GM18867 (cell line): ENCODE measurements at regions not wholly inside any gene's neighbourhood (a gene's known extent, or its start where the extent isn't known, plus 50 kb on each side); places are given as distances from the start of the nearest gene placed in this dataset.
"Not testable (repeated sequence)": the region's sequence is repeated elsewhere in the genome, so short reads cannot be mapped to it uniquely, and the experiment has no call there.

ENCODE experiments used
- ATAC-seq: cut with Tn5 transposase; IDR thresholded peaks from one replicate; pipeline ENCODE4 v1.9.1; 2021; ENCODE audit warnings: mild to moderate bottlenecking, moderate library complexity; ENCODE audit not compliant: unreplicated experiment

DNA sequence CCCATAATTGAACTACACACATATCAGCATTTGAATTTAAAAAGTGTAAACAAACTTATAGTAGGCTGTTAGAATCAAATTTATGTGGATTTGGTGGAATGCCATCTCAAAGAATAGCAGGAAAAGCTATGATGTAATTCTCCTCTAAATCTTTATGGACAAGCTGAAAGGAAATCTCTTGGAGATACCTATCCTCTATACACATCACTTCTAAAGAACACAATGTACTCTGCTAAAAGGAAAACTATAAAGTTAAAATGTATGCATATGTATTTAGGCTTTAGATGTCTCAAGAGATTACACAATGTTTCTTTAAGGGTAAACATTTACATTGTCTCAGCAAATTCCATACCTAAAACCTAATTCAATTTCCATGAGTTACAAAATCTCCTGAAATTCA, 323.3 kb downstream of the CRPPA start:
- ATAC-seq = no peak

DNA sequence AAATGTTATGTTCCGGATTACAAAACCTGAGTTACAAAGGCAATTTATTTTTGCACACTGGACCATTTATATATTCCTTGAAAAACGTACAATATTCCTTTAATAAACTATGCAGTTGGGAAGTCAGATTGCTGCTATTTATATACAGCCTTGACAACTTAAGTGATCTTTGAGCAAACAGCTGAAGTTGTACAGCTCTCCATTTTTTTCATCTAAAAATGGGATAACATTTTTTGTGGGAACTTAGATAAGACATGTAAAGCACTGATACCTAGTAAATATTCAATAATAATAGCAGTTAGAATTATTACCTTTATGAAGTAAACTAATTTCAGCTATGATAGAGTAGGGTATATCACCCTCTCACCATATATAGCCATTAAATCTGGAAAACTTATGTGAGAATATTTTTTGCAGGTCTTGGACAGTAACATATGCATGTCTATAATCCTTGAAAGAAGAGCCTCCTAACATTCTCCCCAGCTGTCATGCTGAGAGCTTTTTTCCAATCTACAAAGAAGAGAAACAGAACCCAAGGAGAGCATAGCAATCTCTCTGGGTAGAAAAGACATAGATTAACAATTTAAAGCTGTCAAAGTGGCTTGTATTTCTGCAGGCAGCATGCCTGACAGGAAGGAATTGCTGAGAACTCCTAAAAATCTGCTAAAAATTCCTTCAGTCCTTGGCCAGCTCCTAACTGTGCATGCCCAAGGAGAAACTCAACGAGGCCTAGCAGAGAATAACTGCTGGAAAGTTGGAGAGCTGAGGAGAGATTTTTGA, 326.0 kb downstream of the CRPPA start:
- ATAC-seq = no peak

DNA sequence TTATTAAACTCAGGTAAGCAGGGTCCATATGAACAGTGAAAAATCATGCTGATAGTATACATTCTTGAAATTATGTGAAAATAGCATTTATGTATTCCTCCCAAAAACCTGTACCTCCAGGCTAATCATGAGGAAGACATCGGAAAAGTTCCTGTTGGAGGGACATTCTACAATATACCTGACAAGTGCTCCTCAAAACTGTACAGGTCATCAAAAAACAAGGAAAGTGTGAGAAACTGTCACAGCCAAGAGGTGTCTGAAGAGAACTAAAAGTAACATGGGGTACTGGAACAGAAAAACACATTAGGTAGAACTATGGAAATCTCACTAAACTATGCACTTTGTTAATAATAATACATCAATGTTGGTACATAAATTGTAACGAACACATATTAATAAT, 326.7 kb downstream of the CRPPA start:
- no peak for ATAC-seq

DNA sequence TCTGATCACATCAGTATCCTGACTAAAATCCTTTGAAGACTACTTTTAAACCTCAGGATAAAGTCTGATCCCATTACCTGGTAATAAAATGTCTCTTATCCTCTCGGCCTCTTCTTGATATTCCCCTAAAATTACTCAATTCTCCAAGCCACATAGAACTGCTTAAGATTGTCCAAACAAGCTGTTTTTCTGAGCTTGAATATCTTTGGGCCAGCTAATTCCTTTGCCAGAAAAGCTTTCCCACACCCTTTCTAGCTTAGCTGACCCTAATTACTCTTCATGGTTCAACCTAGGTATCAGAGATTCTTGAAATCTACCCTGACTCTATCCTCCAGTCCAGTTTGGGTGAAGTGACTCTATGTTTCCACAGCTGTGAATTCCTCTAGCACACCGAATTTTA, 328.6 kb downstream of the CRPPA start:
- no peak for ATAC-seq

DNA sequence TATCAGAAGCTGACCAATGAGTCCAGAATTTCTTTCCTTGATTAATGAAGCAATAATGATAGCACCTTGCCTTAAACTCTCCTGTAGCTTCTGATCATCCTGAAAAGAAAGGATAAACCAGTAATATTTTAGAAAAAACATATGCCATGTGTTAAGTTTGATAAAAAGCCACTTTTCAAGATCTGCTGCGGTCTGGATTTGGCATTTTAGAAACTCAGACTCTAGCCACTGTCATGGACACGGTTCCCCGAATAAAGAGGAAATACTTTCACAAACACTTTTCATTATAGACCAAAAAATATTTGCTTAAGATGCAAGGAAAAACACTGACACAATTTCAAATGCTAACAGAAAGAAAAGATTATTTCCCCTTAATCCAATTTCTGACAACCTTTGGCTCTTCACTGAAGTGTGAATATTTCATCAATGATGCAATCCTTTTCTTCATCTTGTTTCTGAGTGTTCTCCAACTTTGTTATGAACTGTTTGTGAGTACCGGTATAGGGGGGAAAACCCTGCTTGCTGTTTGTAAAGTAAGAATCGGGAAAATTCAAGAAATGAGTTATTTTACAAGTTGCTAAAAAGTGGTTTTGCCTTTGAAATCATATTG, 329.5 kb downstream of the CRPPA start:
- no peak for ATAC-seq

DNA sequence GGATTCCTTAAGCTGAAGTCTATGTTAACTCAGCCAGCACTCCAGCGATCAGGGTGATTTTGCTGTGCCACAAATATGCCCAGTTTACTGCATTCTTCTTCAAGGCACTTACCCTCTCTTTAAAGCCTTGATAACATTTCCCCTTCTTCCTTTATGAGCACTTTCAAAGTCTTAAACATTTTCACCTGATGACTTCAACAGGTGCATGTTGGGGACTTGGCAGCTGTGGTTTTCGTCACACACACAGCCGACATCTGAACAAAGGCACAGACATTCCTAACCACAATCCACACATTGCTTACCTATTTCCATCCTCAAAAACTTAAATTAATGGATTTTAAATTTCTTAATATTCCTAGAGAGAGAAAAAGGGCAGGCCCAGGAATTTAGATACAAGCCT, 331.5 kb downstream of the CRPPA start:
- no peak for ATAC-seq

DNA sequence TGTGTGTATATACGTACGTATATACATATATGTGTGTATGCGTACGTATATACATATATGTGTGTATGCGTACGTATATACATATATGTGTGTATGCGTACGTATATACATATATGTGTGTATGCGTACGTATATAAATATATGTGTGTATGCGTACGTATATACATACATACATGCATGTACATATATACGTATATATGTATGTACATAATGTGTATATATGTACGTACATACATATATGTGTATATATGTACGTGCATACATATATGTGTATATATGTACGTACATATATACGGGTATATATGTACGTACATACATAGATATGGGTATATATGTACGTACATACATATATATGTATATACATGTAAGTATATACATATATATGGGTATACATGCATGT, 332.1 kb downstream of the CRPPA start:
- ATAC-seq = no peak

DNA sequence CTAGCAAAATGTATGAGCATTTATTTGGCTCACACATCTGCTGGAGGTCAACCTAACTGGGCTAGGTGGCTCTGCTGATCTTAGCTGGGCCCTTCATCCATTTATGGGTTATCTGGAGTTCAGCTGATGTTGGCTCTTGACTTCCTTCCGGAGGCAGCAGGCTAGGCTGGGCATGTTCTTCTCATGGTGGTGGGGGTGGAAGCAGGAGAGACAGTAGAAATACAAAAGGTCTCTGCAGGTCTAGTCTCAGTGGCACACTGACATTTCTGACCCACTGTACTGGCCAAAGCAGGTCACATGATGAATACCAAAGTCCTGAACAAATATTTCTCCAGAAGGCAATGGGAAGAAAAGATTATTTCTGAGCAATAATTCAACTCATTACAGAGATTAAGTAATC, 334.6 kb downstream of the CRPPA start:
- ATAC-seq = no peak

DNA sequence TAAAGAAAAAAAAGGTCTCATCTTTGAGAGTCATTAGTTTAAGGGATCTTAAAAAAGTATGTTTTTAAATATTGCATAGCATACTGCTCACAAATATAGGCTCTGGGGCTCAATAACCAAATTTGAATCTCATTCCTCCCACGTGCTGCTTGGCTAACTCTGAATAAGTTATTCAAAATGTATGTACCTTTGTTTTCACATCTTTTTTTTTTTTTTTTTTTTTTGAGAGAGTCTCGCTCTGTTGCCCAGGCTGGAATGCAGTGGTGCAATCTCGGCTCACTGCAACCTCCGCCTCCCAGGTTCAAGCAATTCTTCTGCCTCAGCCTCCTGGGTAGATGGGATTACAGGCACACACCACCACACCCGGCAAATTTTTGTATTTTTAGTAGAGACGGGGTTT, 335.6 kb downstream of the CRPPA start:
- not testable (repeated sequence) for ATAC-seq

DNA sequence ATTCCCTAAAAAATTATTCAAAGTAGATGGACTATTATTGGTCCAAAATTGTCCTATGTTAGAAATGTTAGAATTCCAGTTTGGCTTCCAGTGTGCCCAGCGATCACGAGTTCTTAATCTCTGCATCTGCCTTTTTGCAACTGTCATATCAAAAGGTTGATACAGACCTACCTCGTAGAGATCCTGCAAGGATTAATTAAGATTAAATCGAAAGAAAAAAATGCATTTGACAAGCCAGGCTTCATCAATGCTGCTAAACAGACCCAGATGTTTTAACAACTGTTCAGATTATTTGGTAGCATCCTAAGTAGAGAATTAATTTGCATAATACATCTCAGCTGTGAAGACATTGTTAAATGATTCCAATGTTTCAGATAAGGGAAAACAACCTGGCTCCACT, 336.5 kb downstream of the CRPPA start:
- ATAC-seq = no peak

DNA sequence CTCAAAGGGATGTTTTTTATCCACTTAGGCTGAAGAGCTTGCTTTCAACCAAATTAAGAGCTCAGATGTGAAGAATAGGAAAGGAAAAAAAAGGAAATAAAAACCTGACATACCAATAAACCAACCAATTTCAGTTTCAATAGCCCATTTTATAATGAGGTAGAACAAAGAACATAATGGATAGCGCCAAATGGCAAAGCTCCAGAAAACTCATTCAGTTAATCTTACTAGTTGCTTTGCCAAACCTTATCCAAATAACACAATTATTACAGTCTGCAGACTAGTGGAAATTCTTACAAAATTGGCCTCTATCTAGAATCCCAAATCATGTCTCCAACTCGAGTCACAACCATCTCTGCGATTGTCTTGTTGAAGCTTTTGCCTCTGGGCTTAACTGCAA, 337.0 kb downstream of the CRPPA start:
- ATAC-seq = no peak

DNA sequence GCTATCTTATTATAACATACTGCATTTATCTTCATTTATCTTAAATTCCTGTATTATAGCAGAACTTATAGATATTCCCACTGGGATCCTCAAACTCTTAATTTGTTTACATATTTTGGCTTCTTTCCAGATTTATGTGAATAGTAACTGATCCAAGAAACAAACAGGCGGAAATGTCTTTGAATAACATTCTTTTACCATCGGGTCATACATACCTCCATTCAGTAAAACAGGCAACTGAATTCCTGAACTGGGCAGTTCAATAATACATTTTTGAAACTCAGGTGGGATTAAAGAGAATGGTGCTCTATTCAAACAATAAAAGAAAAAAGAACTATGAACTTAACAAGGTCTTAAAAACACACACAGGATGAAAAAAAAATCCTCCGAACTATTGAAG, 337.4 kb downstream of the CRPPA start:
- ATAC-seq = no peak

DNA sequence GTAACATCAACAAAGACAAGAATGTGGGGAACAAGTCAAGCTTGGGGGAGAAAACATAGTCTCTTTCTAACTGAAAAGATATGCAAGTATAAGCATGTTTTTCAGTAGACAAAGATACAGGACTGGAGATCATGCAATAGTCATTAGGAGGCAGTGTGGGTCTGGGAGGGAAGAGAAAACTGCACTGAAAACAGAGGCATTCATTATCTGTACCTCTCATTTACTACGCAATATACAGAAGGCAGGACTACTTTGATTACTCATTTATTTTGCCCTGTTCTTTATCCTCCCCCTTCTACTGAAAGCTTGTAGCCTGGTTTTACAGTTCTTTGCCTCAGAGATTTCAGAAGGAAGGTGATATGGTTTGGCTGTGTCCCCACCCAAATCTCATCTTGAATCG, 341.2 kb downstream of the CRPPA start:
- no peak for ATAC-seq

DNA sequence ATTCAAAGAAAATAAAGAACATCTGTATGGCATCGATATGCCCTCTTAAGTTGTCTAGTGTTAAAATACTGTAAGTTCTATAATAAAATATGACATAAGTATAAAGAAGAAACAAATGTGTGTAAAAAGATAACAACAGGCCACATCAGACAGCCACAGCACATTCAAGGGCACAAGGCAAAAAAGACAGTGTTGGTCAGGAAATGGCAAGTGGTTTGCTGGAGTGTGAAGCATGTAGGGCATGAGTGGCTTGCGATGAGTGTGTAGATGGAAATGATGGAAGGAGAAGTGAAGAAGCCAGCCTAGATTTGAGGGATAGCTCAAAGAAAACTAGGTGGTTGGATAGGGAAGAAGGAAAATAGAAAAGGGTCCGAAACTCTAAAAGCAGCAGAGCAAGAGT, 341.6 kb downstream of the CRPPA start:
- ATAC-seq = no peak

DNA sequence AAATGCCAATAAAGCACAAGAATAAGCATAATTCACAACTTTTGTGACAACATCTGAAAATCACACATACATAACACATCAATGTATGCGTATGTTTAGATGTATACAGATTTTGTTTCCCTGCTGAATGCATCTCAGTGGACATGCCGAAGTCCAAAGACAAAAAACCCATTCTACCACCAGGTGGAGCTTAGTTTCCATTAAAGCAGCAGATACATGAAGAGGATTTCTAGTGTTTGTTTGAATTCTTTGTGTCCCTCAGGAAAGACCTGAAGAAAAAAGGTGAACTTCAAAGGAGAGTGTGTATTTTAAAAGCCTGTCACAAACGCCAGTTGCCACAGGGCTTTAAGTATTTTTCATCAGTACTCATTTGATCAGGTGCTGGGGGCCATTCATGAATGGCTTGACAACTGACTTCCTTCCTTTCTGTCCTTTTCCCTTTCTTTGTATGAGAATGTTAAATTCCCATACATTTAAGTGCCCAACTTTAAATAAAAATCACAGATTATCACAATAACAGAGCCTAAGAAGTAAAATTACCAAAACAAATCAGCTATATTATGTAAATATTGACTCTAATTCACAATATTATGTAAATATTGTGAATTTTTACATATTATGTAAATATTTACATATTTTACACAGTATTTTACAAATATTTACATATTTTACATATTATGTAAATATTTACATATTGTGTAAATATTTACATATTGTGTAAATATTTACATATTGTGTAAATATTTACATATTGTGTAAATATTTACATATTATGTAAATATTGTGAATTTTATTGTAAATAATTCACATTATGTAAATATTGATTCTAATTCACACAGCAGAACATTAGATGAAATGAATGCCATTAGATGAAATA, 343.0 kb downstream of the CRPPA start:
- ATAC-seq = peak; percentile 77

DNA sequence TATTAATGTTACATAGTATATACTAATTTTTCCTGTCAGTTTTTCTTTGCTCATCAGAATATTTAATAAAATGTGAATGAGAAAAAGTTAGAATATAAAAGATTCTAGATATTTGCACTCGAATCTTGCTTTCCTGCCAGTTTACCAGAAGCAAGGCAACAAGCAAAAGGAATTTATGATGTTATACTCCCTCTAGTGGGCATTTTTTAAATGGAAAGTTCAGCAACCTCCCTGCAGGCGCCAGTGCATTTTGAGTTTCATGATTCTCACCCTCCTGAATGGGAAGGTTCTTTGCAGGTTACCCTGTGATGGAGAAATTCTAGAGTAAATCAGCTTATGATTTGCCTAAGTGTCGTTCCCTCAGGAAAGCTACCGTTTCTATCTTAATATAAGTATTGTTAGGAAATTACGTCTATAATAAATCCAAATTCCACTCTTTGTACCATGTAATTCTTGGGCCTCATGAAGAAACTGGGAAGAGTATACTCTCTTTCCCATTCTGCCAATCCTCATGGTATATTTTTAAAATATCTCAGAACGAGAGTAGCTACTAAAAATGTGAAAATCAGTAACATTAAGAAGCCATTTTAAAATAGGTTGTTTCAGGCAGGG, 350.0 kb downstream of the CRPPA start:
- ATAC-seq = peak; percentile 88

DNA sequence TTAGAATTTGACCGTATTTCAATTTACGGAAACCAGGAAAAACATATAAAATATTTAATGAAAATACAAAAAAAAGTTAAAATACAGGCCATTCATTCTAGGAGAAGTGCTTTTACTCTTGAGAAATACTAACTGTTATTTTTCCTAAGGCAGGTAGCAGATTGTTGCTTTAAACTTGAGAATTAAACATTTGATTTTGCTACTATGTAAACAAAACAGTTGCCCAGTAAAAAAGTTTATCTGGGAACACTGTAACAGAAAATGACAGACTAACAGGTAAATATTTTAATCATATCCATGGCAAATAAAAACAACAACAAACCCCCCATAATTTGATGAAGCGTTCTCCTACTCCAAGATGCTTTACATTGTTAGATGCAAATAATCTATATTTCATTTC, 350.5 kb downstream of the CRPPA start:
- ATAC-seq = no peak

DNA sequence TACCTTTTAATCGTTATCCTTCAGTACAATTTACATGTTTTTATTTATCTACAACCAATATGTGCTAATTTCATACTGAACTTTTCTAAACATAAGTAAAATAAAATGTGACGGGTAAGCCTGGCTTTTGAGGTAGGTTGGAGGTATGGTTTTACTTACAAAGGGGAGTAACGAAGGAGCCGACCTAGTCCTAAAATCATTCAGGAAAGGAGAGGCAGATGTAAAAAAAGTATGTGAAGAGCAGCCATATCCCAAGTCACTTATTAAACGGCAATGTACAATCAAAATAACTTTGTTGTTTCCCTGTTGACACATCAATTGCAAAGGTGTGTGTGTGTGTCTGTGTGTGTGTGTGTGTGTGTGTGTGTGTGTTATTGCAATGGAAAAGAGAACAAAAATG, 351.3 kb downstream of the CRPPA start:
- no peak for ATAC-seq

DNA sequence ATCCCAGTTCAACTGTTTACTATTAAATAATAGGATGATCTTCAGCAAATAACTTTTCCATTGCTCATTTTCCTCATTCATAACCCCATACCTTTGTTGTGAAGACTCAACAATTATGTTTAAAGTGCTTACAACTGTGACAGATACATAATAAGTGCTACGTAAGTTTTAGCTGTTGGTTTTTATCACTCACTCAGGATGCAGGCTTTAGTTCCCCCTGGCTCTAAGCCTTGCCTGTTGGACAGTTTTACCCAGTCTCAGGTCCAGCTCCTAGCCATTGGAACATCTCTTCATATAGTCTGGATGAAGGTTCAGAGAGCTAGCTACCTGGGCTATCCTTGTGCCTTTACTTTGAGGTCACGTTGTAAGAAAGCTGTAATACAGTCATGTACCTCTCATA, 353.2 kb downstream of the CRPPA start:
- ATAC-seq = no peak

DNA sequence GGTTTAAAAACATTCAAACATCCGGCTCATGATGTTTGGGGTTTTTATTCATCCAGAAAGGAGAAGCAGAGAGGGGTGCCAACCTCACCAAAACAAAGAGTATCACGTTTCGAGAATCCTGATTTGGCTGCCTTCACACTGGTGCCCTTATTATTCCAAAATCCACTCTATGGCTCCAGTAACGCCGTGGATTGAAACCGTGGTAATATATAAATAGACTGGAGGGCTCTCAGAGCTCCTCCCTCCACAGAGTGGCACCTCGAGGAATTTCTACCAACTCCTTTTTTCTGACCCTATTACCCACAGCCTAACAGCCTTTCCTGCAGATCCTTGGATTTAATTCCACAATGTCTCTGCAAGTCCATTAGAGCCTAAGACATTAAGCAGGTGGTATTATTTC, 353.6 kb downstream of the CRPPA start:
- no peak for ATAC-seq

DNA sequence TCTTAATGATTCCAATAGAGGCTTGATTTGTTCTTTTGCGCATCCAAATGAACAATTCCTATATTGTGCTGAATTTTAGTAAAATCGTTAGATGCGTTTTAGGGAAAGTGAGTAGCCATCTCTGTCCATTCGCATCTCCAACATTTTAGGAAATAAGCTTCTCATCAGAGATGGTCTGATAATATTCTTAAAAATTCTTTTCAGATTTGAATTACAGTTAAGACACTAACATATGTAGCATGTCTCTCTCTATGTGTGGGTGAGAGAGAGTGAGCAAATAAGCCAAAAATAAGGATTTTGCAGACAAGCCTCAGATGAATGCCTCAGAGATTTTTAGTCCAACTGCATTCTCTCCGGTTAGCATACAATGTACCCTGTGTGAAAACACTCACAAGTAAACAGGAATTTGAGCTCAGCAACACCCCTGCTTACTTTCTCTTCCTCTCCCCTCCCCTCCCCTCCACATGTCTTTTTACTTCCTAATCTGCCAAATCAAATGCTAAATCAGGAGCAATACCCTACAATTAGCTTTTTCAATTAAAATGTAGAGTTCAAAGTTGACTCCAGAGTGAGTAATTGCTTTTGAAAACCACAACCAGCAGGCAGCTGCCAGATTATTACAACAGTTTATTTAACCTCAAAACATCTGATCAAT, 354.4 kb downstream of the CRPPA start:
- ATAC-seq = no peak
